Calu3 (cell line): ENCODE measurements at regions not wholly inside any gene's neighbourhood (a gene's known extent, or its start where the extent isn't known, plus 50 kb on each side); places are given as distances from the start of the nearest gene placed in this dataset.

ENCODE experiments used
- BruUV-seq: library from RNA; stranded (reverse); fragments of 400-500 nt; replicated peaks from 2 replicates; lab custom pipeline; 2021; lab: Mats Ljungman, UMichigan
- CTCF ChIA-PET: fragments of 300-600 bp; sonication (Branson Sonifier 250); formaldehyde crosslinking; loops from one replicate; lab custom pipeline; 2022; ENCODE audit warnings: antibody characterized with exemption; lab: Charles Lee
- DNase-seq: peaks from one replicate; pipeline ENCODE4 v3.0.0; 2022
- H3K27ac Mint-ChIP-seq: one replicate; pipeline ENCODE4 v1.8.0; 2022; ENCODE audit warnings: mixed read lengths; ENCODE audit not compliant: unreplicated experiment
- H3K27me3 Mint-ChIP-seq: one replicate; pipeline ENCODE4 v1.8.0; 2022; ENCODE audit warnings: mixed read lengths; ENCODE audit not compliant: unreplicated experiment
- H3K36me3 Mint-ChIP-seq: one replicate; pipeline ENCODE4 v1.8.0; 2022; ENCODE audit warnings: mild to moderate bottlenecking, moderate library complexity, mixed read lengths; ENCODE audit not compliant: insufficient read depth, unreplicated experiment
- H3K4me1 Mint-ChIP-seq: one replicate; pipeline ENCODE4 v1.8.0; 2022; ENCODE audit warnings: mild to moderate bottlenecking, low read depth, mixed read lengths; ENCODE audit not compliant: unreplicated experiment
- H3K4me3 Mint-ChIP-seq: one replicate; pipeline ENCODE4 v1.8.0; 2022; ENCODE audit warnings: mild to moderate bottlenecking, low read depth, moderate library complexity, mixed read lengths; ENCODE audit not compliant: unreplicated experiment
- H3K9me3 Mint-ChIP-seq: one replicate; pipeline ENCODE4 v1.8.0; 2022; ENCODE audit warnings: low read depth, mixed read lengths; ENCODE audit not compliant: unreplicated experiment
- intact Hi-C: fragments of 100-400 bp; cut with micrococcal nuclease; formaldehyde crosslinking; loops from one replicate; pipeline ENCODE4 v1.10.0; 2022; ENCODE audit not compliant: unreplicated experiment
- TF ChIP-seq, protein P1 (sequence below): fragments of 200-600 bp; IDR thresholded peaks from one replicate; pipeline ENCODE4 v1.8.0; 2022; ENCODE audit warnings: antibody characterized with exemption; ENCODE audit not compliant: unreplicated experiment

DNA sequence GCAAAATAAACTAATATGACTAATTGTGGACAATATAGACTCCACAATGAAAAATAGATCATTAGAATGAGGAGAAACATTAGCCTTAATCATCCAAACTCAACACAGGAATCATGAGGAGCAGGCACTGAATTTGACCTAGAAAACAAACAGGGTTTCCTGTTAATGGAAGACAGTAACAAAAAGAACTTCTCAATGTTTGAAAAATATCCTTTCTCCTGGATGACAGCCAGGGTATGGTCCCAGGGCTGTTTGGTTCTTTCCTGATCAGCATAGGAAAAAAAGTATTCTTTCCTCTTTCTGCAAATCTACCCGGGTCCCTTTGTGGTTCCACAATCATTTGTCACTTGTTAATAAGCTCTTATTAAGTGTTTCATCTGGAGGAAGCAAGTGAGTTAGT lies 145.3 kb upstream of the SVIL start:
- H3K27ac Mint-ChIP-seq, result no peak overlapping the region
- TF ChIP-seq, protein P1, sequence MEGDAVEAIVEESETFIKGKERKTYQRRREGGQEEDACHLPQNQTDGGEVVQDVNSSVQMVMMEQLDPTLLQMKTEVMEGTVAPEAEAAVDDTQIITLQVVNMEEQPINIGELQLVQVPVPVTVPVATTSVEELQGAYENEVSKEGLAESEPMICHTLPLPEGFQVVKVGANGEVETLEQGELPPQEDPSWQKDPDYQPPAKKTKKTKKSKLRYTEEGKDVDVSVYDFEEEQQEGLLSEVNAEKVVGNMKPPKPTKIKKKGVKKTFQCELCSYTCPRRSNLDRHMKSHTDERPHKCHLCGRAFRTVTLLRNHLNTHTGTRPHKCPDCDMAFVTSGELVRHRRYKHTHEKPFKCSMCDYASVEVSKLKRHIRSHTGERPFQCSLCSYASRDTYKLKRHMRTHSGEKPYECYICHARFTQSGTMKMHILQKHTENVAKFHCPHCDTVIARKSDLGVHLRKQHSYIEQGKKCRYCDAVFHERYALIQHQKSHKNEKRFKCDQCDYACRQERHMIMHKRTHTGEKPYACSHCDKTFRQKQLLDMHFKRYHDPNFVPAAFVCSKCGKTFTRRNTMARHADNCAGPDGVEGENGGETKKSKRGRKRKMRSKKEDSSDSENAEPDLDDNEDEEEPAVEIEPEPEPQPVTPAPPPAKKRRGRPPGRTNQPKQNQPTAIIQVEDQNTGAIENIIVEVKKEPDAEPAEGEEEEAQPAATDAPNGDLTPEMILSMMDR, result no peak
- H3K36me3 Mint-ChIP-seq, result no peaks in the 10 kb centered on the region
- BruUV-seq, result no TSS peak
- DNase-seq, result no peak
- intact Hi-C loops, result loop anchor here (5.0 kb wide), 1 partner anchor 77 kb away; no protein-coding TSS in a partner anchor
- H3K4me1 Mint-ChIP-seq, result peaks cover 31% of the 10 kb centered on the region
- CTCF ChIA-PET, result interaction anchor here (0.5 kb wide), 1 partner anchor 93 kb away, joined by 3 read pairs; no protein-coding TSS in a partner anchor
- no peaks in the 10 kb centered on the region for H3K27me3 Mint-ChIP-seq
- no peak overlapping the region for H3K4me3 Mint-ChIP-seq
- H3K9me3 Mint-ChIP-seq, result no peaks in the 10 kb centered on the region

DNA sequence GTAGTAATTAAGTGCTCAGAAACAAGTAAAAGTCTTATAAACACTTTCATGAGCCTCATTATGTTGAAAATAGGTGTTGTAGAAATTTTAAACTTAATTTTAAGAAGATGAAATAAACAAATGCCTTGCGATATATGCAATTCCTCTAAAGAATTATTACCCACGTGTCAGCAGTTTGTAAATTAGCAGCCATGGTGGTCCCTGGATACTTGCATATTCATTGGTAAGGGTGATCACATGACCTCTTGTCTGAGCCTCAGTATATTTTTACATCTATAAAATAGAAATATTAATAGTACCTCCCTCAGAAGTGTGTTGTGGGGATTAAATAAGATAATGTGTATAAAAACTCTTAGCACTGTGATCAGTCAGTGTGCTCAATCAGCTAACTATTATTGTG lies 141.5 kb upstream of the SVIL start:
- CTCF ChIA-PET, result no interaction called here
- no peak overlapping the region for H3K27ac Mint-ChIP-seq
- H3K27me3 Mint-ChIP-seq, result no peaks in the 10 kb centered on the region
- H3K36me3 Mint-ChIP-seq, result peaks cover 7% of the 10 kb centered on the region
- DNase-seq, result no peak
- no TSS peak for BruUV-seq
- H3K4me3 Mint-ChIP-seq, result no peak overlapping the region
- H3K4me1 Mint-ChIP-seq, result peaks cover 29% of the 10 kb centered on the region
- TF ChIP-seq, protein P1, result no peak
- H3K9me3 Mint-ChIP-seq, result no peaks in the 10 kb centered on the region
- intact Hi-C loops, result no loop called here

DNA sequence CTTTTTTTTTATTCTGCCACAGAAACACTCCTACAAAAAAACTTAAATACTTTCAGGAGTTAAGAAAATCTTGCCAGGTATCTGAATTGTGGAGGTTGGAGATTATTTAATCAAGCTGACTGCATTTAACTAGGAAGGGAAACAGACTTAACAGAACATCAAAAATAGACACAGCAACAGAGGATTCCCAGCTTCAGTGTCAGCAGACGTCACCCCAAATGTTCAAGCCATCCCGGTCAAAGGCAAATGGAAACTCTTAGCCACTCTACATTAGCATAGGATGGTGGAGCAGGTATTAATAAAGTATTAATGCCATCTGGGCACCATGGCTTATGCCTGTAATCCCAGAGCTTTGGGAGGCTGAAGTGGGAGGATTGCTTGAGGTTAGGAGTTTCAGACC lies 139.7 kb upstream of the SVIL start:
- H3K4me1 Mint-ChIP-seq, result peaks cover 18% of the 10 kb centered on the region
- H3K4me3 Mint-ChIP-seq, result no peak overlapping the region
- TF ChIP-seq, protein P1, result no peak
- H3K36me3 Mint-ChIP-seq, result peaks cover 7% of the 10 kb centered on the region
- intact Hi-C loops, result no loop called here
- H3K27me3 Mint-ChIP-seq, result no peaks in the 10 kb centered on the region
- H3K9me3 Mint-ChIP-seq, result no peaks in the 10 kb centered on the region
- no peak for DNase-seq
- CTCF ChIA-PET, result interaction anchor here (0.6 kb wide), 1 partner anchor 35 kb away, joined by 6 read pairs; no protein-coding TSS in a partner anchor
- no peak overlapping the region for H3K27ac Mint-ChIP-seq
- no TSS peak for BruUV-seq

DNA sequence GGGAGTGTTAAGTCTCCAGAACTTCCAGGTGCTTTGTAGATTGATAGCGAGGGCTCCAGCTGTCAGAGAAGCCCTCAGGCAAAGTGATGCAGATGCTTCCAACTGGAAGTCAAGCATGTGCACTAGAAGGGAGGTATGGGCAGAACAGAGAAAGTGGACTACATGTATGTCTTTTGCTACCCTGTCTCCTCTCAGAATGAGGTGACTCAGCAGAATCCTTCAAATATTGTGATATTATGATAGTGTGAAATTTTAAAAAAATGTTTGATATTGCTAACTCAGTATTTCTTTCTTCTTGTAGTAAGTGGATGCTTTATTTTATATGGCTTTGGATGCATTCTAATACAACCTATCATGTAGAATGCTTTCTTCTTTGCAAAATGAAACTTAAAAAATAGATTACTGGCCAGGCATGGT lies 138.9 kb upstream of the SVIL start:
- H3K27ac Mint-ChIP-seq, result peak overlapping the region; percentile 90
- DNase-seq, result no peak
- H3K27me3 Mint-ChIP-seq, result no peaks in the 10 kb centered on the region
- no TSS peak for BruUV-seq
- H3K4me1 Mint-ChIP-seq, result peaks cover 18% of the 10 kb centered on the region
- no peak overlapping the region for H3K4me3 Mint-ChIP-seq
- CTCF ChIA-PET, result no interaction called here
- H3K36me3 Mint-ChIP-seq, result peaks cover 7% of the 10 kb centered on the region
- no peaks in the 10 kb centered on the region for H3K9me3 Mint-ChIP-seq
- TF ChIP-seq, protein P1, result no peak
- intact Hi-C loops, result no loop called here
